H9 (cell line): ENCODE measurements at regions not wholly inside any gene's neighbourhood (a gene's known extent, or its start where the extent isn't known, plus 50 kb on each side); places are given as distances from the start of the nearest gene placed in this dataset.

Source experiments
- DNase-seq: peaks from one replicate; pipeline ENCODE4 v3.0.0-alpha.2; 2017
- H2AFZ ChIP-seq: one replicate; pipeline ENCODE4 v1.6.1; 2013; ENCODE audit warnings: mild to moderate bottlenecking, low read length, control low read depth, moderate library complexity
- H2AK5ac ChIP-seq: 2 replicates; pipeline ENCODE4 v1.6.1; 2013; ENCODE audit warnings: low read length, control low read depth, mixed read lengths; ENCODE audit not compliant: insufficient read length
- H2BK120ac ChIP-seq: one replicate; pipeline ENCODE4 v1.6.1; 2013; ENCODE audit warnings: low read depth, mild to moderate bottlenecking, low read length, control low read depth, inconsistent platforms; ENCODE audit not compliant: poor library complexity, severe bottlenecking
- H2BK12ac ChIP-seq: 2 replicates; pipeline ENCODE4 v1.6.1; 2013; ENCODE audit warnings: low read length, control low read depth, mixed read lengths, low read depth; ENCODE audit not compliant: insufficient read length
- H2BK15ac ChIP-seq: 2 replicates; pipeline ENCODE4 v1.6.1; 2013; ENCODE audit warnings: low read depth, low read length, control low read depth
- H2BK20ac ChIP-seq: one replicate; pipeline ENCODE4 v1.6.1; 2013; ENCODE audit warnings: low read depth, mild to moderate bottlenecking, low read length, control low read depth, inconsistent platforms; ENCODE audit not compliant: poor library complexity, severe bottlenecking
- H2BK5ac ChIP-seq: 2 replicates; pipeline ENCODE4 v1.6.1; 2013; ENCODE audit warnings: low read length, control low read depth, mixed read lengths; ENCODE audit not compliant: insufficient read length
- H3K14ac ChIP-seq: 2 replicates; pipeline ENCODE4 v1.6.1; 2013; ENCODE audit warnings: low read length, control low read depth; ENCODE audit not compliant: insufficient read depth
- H3K18ac ChIP-seq: 2 replicates; pipeline ENCODE4 v1.6.1; 2013; ENCODE audit warnings: low read depth, mild to moderate bottlenecking, mixed read lengths, low read length, control low read depth; ENCODE audit not compliant: insufficient read length
- H3K23ac ChIP-seq: 2 replicates; pipeline ENCODE4 v1.6.1; 2013; ENCODE audit warnings: low read length, control low read depth, mixed read lengths, low read depth; ENCODE audit not compliant: insufficient read length
- H3K23me2 ChIP-seq: 2 replicates; pipeline ENCODE4 v1.6.1; 2013; ENCODE audit warnings: low read depth, mild to moderate bottlenecking, mixed read lengths, low read length, control low read depth; ENCODE audit not compliant: insufficient read length, poor library complexity, severe bottlenecking
- H3K27ac ChIP-seq: 2 replicates; pipeline ENCODE4 v1.5.1; 2013; ENCODE audit warnings: low read length, control low read depth, mixed read lengths, low read depth; ENCODE audit not compliant: insufficient read length
- H3K27me3 ChIP-seq: 2 replicates; pipeline ENCODE4 v1.6.1; 2013; ENCODE audit warnings: low read length, control low read depth, inconsistent platforms; ENCODE audit not compliant: insufficient read depth
- H3K4ac ChIP-seq: 2 replicates; pipeline ENCODE4 v1.6.1; 2013; ENCODE audit warnings: low read depth, mild to moderate bottlenecking, control low read depth, inconsistent platforms, low read length, moderate library complexity
- H3K4me1 ChIP-seq: 2 replicates; pipeline ENCODE4 v1.6.1; 2013; ENCODE audit warnings: low read length, control low read depth, inconsistent platforms; ENCODE audit not compliant: insufficient read depth
- H3K4me2 ChIP-seq: 2 replicates; pipeline ENCODE4 v1.6.1; 2013; ENCODE audit warnings: low read length, control low read depth, mixed read lengths; ENCODE audit not compliant: insufficient read length, insufficient read depth
- H3K56ac ChIP-seq: 2 replicates; pipeline ENCODE4 v1.6.1; 2013; ENCODE audit warnings: low read depth, mild to moderate bottlenecking, mixed read lengths, low read length, control low read depth; ENCODE audit not compliant: insufficient read length
- H3K79me1 ChIP-seq: 2 replicates; pipeline ENCODE4 v1.6.1; 2013; ENCODE audit warnings: low read depth, mild to moderate bottlenecking, moderate library complexity, low read length, control low read depth, inconsistent platforms; ENCODE audit not compliant: insufficient read depth, poor library complexity, severe bottlenecking
- H3K79me2 ChIP-seq: 2 replicates; pipeline ENCODE4 v1.6.1; 2013; ENCODE audit warnings: low read length, control low read depth, inconsistent platforms; ENCODE audit not compliant: insufficient read depth
- H3K9ac ChIP-seq: 2 replicates; pipeline ENCODE4 v1.6.1; 2013; ENCODE audit warnings: low read length, control low read depth, mixed read lengths; ENCODE audit not compliant: insufficient read length; ENCODE audit errors: extremely low read depth
- H3K9me3 ChIP-seq: one replicate; pipeline ENCODE4 v1.6.1; 2013; ENCODE audit warnings: low read depth, low read length, inconsistent platforms; ENCODE audit not compliant: control insufficient read depth
- H3T11ph ChIP-seq: one replicate; pipeline ENCODE4 v1.6.1; 2013; ENCODE audit warnings: mild to moderate bottlenecking, low read length, control low read depth, inconsistent platforms
- H4K20me1 ChIP-seq: one replicate; pipeline ENCODE4 v1.6.1; 2013; ENCODE audit not compliant: control insufficient read depth, insufficient read length, insufficient read depth
- H4K5ac ChIP-seq: 2 replicates; pipeline ENCODE4 v1.6.1; 2013; ENCODE audit warnings: low read depth, mild to moderate bottlenecking, mixed read lengths, low read length, control low read depth; ENCODE audit not compliant: insufficient read length
- H4K8ac ChIP-seq: replicated peaks from 2 replicates; pipeline ENCODE4 v1.6.1; 2013; ENCODE audit warnings: low read length, control low read depth, mixed read lengths, low read depth; ENCODE audit not compliant: insufficient read length
- H4K91ac ChIP-seq: 2 replicates; pipeline ENCODE4 v1.6.1; 2013; ENCODE audit warnings: low read depth, mild to moderate bottlenecking, moderate library complexity, mixed read lengths, low read length, control low read depth; ENCODE audit not compliant: insufficient read length
- H3K27ac Mint-ChIP-seq, 3 experiments: 2 replicates in 2 of 3; 3 replicates in 1 of 3; pipeline ENCODE4 v1.8.0; 2020 to 2021; ENCODE audit warnings: mixed read lengths in 3 of 3, mild to moderate bottlenecking in 1 of 3, moderate library complexity in 1 of 3
- H3K27me3 Mint-ChIP-seq: 2 replicates; pipeline ENCODE4 v1.8.0; 2021; ENCODE audit warnings: low read depth, mild to moderate bottlenecking, moderate library complexity, mixed read lengths
- H3K36me3 Mint-ChIP-seq, 3 experiments: 2 replicates in 2 of 3; 3 replicates in 1 of 3; pipeline ENCODE4 v1.8.0; 2020 to 2021; ENCODE audit warnings: low read depth in 3 of 3, mixed read lengths in 3 of 3; ENCODE audit not compliant: insufficient read depth in 1 of 3
- H3K4me1 Mint-ChIP-seq, 2 experiments: 2 replicates each; pipeline ENCODE4 v1.8.0; 2020; ENCODE audit warnings: mixed read lengths in 2 of 2
- H3K4me3 Mint-ChIP-seq, 2 experiments: 2 replicates in 1 of 2; 3 replicates in 1 of 2; pipeline ENCODE4 v1.8.0; 2020 to 2021; ENCODE audit warnings: mild to moderate bottlenecking in 2 of 2, mixed read lengths in 2 of 2, moderate library complexity in 1 of 2
- H3K9me3 Mint-ChIP-seq, 2 experiments: 2 replicates in 1 of 2; 3 replicates in 1 of 2; pipeline ENCODE4 v1.8.0; 2020; ENCODE audit warnings: mild to moderate bottlenecking in 2 of 2, mixed read lengths in 2 of 2, moderate library complexity in 1 of 2
- CTCF ChIP-seq: fragments of 200-600 bp; sonication (generic); conservative IDR thresholded peaks from 3 replicates; pipeline ENCODE4 v1.8.0; 2021; ENCODE audit warnings: antibody characterized with exemption, mild to moderate bottlenecking
- WGBS: extraction: QIAGEN DNeasy Blood & Tissue Kit; methylation state at CpG from one replicate; pipeline ENCODE4 v1.1.7; 2013; ENCODE audit warnings: missing lambda C conversion rate, low lambda C conversion rate, mixed read lengths; ENCODE audit not compliant: insufficient read length; ENCODE audit errors: extremely low coverage; 5-methylcytosine and 5-hydroxymethylcytosine counted together

- Histone ChIP-seq H2BK120ac (no peak overlapping the region), H4K8ac (no peak overlapping the region), H2BK15ac (no peak overlapping the region), H2AK5ac (no peak overlapping the region), H3K79me2 (no peaks in the 10 kb centered on the region), H2BK20ac (no peak overlapping the region), H3K4me1 (no peaks in the 10 kb centered on the region), H3K27ac (no peak overlapping the region), H3K4me2 (no peak overlapping the region), H2BK5ac (no peak overlapping the region), H3K4ac (no peak overlapping the region), H3K23ac (no peak overlapping the region), H3T11ph (no peak overlapping the region), H3K14ac (no peak overlapping the region), H2AFZ (no peak overlapping the region), H2BK12ac (no peak overlapping the region), H3K56ac (no peak overlapping the region), H3K9me3 (no peaks in the 10 kb centered on the region), H4K20me1 (no peaks in the 10 kb centered on the region), H4K5ac (no peak overlapping the region), H3K18ac (no peak overlapping the region), H3K23me2 (no peaks in the 10 kb centered on the region), H4K91ac (no peak overlapping the region), H3K9ac (no peak overlapping the region), H3K27me3 (no peaks in the 10 kb centered on the region; the same call in 1 of the 2 replicates), H3K79me1 (no peaks in the 10 kb centered on the region)
- DNase-seq = no peak
- H3K9me3 Mint-ChIP-seq = no peaks in the 10 kb centered on the region; a peak in 1 of 5 replicates
- H3K36me3 Mint-ChIP-seq = peaks cover 0 to 2% (median 0%) of the 10 kb centered on the region in 3 experiments; a peak in 5 of 7 replicates
- H3K27me3 Mint-ChIP-seq = no peaks in the 10 kb centered on the region
- TF ChIP-seq CTCF = no peak
- no CpG with 5 or more reads among the region's 2 CpGs for WGBS
- H3K4me1 Mint-ChIP-seq = peaks cover 11 to 14% of the 10 kb centered on the region in 2 experiments
- no peak overlapping the region for H3K27ac Mint-ChIP-seq
- no peak overlapping the region for H3K4me3 Mint-ChIP-seq
Observed at GRCh38 chr7:70915067-70915466, 216.9 kb upstream of the GALNT17 start.
